H1 (cell line): ENCODE measurements at regions not wholly inside any gene's neighbourhood (a gene's known extent, or its start where the extent isn't known, plus 50 kb on each side); places are given as distances from the start of the nearest gene placed in this dataset.

Experiments used
- EGR1 ChIP-seq: IDR thresholded peaks from 2 replicates; pipeline ENCODE4 v1.6.1; 2011; ENCODE audit warnings: low read depth, low read length, borderline replicate concordance
- EP300 ChIP-seq, 2 experiments: IDR thresholded peaks; 1 replicate in 1 of 2; 2 replicates in 1 of 2; pipeline ENCODE4 v1.6.1; 2011 to 2012; ENCODE audit warnings: low read depth in 2 of 2, low read length in 2 of 2, mild to moderate bottlenecking in 2 of 2, borderline replicate concordance in 1 of 2, inconsistent platforms in 1 of 2, moderate library complexity in 1 of 2
- POLR2A ChIP-seq, 2 experiments: IDR thresholded peaks; 1 replicate in 1 of 2; 2 replicates in 1 of 2; pipeline ENCODE4 v1.6.1; 2011; ENCODE audit warnings: low read depth in 2 of 2, low read length in 2 of 2, mild to moderate bottlenecking in 2 of 2; ENCODE audit errors: control extremely low read depth in 1 of 2
- RAD21 ChIP-seq, 2 experiments: IDR thresholded peaks in 1 of 2; conservative IDR thresholded peaks in 1 of 2; 2 replicates each; pipeline ENCODE4 v1.6.1; 2011; ENCODE audit warnings: low read depth in 2 of 2, low read length in 2 of 2, improper control_type of control experiment in 1 of 2, inconsistent platforms in 1 of 2, mild to moderate bottlenecking in 1 of 2, moderate library complexity in 1 of 2
- RNF2 ChIP-seq: fragments of 200-900, 300-1000 bp; sonication (generic); IDR thresholded peaks from 2 replicates; pipeline ENCODE4 v1.7.1; 2016; ENCODE audit warnings: borderline replicate concordance, low read depth, mild to moderate bottlenecking, antibody characterized with exemption, low read length; ENCODE audit not compliant: poor library complexity, severe bottlenecking; ENCODE audit errors: missing control alignments
- SIX5 ChIP-seq: IDR thresholded peaks from 2 replicates; pipeline ENCODE4 v1.6.1; 2011; ENCODE audit warnings: mild to moderate bottlenecking, low read depth, low read length
- TAF1 ChIP-seq: IDR thresholded peaks from 2 replicates; pipeline ENCODE4 v1.6.1; 2011; ENCODE audit warnings: mild to moderate bottlenecking, low read depth, low read length
- TEAD4 ChIP-seq: IDR thresholded peaks from 2 replicates; pipeline ENCODE4 v1.6.1; 2012; ENCODE audit warnings: low read depth, low read length, inconsistent platforms, mixed read lengths
- USF2 ChIP-seq: IDR thresholded peaks from 2 replicates; pipeline ENCODE4 v1.6.1; 2011; ENCODE audit warnings: low read length, improper control_type of control experiment
- TF ChIP-seq, protein P1 (sequence below), 3 experiments: IDR thresholded peaks; 1 replicate in 2 of 3; 2 replicates in 1 of 3; pipeline versions ENCODE4 v1.5.1 to v1.6.1; 2011; ENCODE audit warnings: low read length in 3 of 3, mild to moderate bottlenecking in 3 of 3, inconsistent platforms in 2 of 3, low read depth in 1 of 3, moderate library complexity in 1 of 3; ENCODE audit not compliant: insufficient read depth in 1 of 3; ENCODE audit errors: control extremely low read depth in 1 of 3
- TF ChIP-seq, protein P2 (sequence below): IDR thresholded peaks from 2 replicates; pipeline ENCODE4 v1.6.1; 2012; ENCODE audit warnings: low read length, inconsistent platforms

DNA sequence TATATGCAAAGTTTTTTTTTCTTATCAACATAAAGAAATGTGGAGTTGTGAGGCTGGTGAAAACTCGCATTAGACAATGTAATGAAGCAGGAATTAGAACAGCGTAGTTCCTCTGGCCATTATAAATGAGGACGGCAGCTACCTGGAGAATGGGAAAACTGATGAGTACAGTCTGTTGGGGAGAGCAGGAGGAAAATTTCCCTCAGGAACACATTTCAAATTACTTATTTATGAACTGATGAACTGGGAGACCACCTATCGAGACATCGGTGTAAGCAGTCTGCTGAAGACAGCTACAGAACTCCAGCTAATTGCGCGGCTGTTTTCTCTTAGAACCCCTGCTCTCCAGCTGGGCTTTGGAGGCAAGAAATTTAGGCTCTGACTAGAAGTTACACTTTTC, 343.9 kb upstream of the CLINT1 start:
- no peak for TF ChIP-seq TAF1
- TF ChIP-seq, protein P1, sequence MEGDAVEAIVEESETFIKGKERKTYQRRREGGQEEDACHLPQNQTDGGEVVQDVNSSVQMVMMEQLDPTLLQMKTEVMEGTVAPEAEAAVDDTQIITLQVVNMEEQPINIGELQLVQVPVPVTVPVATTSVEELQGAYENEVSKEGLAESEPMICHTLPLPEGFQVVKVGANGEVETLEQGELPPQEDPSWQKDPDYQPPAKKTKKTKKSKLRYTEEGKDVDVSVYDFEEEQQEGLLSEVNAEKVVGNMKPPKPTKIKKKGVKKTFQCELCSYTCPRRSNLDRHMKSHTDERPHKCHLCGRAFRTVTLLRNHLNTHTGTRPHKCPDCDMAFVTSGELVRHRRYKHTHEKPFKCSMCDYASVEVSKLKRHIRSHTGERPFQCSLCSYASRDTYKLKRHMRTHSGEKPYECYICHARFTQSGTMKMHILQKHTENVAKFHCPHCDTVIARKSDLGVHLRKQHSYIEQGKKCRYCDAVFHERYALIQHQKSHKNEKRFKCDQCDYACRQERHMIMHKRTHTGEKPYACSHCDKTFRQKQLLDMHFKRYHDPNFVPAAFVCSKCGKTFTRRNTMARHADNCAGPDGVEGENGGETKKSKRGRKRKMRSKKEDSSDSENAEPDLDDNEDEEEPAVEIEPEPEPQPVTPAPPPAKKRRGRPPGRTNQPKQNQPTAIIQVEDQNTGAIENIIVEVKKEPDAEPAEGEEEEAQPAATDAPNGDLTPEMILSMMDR (IDR thresholded peaks at IDR 0.05; ENCODE audit: control extremely low read depth in 1 of 3, insufficient read depth in 1 of 3, low read depth in 1 of 3, low read length in 3 of 3), result no peak
- TF ChIP-seq SIX5, result no peak
- TF ChIP-seq POLR2A (IDR thresholded peaks at IDR 0.05; ENCODE audit: control extremely low read depth in 1 of 2, low read depth in 2 of 2, low read length in 2 of 2), result no peak
- no peak for TF ChIP-seq RNF2
- TF ChIP-seq, protein P2, sequence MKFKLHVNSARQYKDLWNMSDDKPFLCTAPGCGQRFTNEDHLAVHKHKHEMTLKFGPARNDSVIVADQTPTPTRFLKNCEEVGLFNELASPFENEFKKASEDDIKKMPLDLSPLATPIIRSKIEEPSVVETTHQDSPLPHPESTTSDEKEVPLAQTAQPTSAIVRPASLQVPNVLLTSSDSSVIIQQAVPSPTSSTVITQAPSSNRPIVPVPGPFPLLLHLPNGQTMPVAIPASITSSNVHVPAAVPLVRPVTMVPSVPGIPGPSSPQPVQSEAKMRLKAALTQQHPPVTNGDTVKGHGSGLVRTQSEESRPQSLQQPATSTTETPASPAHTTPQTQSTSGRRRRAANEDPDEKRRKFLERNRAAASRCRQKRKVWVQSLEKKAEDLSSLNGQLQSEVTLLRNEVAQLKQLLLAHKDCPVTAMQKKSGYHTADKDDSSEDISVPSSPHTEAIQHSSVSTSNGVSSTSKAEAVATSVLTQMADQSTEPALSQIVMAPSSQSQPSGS, result no peak
- TF ChIP-seq EP300 (IDR thresholded peaks at IDR 0.05; ENCODE audit: borderline replicate concordance in 1 of 2, low read depth in 2 of 2, low read length in 2 of 2), result no peak
- TF ChIP-seq EGR1, result no peak
- TF ChIP-seq RAD21 (IDR thresholded peaks at IDR 0.05 in 1 of 2, conservative IDR thresholded peaks at IDR 0.05 in 1 of 2; ENCODE audit: low read depth in 2 of 2, low read length in 2 of 2), result no peak
- TF ChIP-seq TEAD4, result no peak
- no peak for TF ChIP-seq USF2
